ENCODE measurements at regions not wholly inside any gene's neighbourhood (a gene's known extent, or its start where the extent isn't known, plus 50 kb on each side); places are given as distances from the start of the nearest gene placed in this dataset.

DNA sequence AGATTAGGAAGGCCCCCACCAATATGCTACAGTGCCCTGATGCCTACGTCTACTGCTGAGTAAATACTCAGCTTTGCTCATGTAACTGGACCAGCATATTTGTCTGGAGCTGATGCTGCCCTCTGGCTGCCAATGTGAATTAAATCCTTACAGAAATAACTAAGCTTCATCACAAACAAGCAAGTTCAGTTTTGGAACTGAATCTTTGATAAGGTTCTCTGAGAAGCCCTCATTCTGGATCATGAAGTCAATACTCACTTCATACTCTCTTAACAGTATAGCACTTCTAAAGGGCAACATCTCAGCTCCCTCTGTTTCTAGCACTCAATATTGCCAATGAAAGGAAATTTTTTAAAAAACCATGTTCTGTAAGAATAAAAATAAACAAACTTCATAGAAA is 246.7 kb downstream of the ETV1 start:
- TF ChIP-seq POLR2AphosphoS5 (IDR thresholded peaks at IDR 0.05; ENCODE audit: low read depth, low read length) (no peak), POLR2A (IDR thresholded peaks at IDR 0.05; ENCODE audit: borderline replicate concordance, extremely low read depth, insufficient read depth, insufficient read length) (no peak), ELF1 (IDR thresholded peaks at IDR 0.05; ENCODE audit: borderline replicate concordance, low read depth) (no peak)
- TF ChIP-seq, protein P1, sequence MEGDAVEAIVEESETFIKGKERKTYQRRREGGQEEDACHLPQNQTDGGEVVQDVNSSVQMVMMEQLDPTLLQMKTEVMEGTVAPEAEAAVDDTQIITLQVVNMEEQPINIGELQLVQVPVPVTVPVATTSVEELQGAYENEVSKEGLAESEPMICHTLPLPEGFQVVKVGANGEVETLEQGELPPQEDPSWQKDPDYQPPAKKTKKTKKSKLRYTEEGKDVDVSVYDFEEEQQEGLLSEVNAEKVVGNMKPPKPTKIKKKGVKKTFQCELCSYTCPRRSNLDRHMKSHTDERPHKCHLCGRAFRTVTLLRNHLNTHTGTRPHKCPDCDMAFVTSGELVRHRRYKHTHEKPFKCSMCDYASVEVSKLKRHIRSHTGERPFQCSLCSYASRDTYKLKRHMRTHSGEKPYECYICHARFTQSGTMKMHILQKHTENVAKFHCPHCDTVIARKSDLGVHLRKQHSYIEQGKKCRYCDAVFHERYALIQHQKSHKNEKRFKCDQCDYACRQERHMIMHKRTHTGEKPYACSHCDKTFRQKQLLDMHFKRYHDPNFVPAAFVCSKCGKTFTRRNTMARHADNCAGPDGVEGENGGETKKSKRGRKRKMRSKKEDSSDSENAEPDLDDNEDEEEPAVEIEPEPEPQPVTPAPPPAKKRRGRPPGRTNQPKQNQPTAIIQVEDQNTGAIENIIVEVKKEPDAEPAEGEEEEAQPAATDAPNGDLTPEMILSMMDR (IDR thresholded peaks at IDR 0.05 in 2 of 3, conservative IDR thresholded peaks at IDR 0.05 in 1 of 3; ENCODE audit: borderline replicate concordance in 1 of 3, insufficient read depth in 1 of 3, low read depth in 2 of 3, low read length in 2 of 3) = peak; percentile 31 to 67 (median 48); a peak in 5 of 6 replicates

Measured in HCT116 (cell line).